Kasumi-1 (cell line): ENCODE measurements at regions not wholly inside any gene's neighbourhood (a gene's known extent, or its start where the extent isn't known, plus 50 kb on each side); places are given as distances from the start of the nearest gene placed in this dataset.

Experiments used
- DNase-seq, 2 experiments: peaks; one replicate each; lab custom pipeline; 2025; lab: John Stamatoyannopoulos, UW

- no peak for DNase-seq
These were observed 288.6 kb upstream of the SORL1-AS1 start for GRCh38 chr11:121741351-121741760.

DNA sequence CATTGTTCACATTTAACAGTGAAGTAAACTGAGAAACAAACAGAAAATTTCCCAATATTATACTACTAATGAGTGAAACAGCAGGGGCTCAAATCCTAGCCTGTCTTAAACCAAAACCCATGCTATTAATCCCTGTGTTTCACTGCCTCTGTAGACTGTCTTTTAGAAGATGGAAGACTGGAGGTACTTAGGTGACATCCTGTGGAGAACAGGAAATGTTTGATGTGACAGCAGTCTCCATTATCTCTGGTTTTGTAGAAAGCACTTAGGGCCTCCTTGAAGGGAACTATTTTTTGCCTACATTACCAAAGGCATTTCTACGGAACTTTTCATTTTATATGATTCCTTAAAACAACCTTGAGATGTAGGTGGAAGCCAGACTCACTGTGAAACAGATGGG is 288.1 kb upstream of the SORL1-AS1 start:
- no peak for DNase-seq

DNA sequence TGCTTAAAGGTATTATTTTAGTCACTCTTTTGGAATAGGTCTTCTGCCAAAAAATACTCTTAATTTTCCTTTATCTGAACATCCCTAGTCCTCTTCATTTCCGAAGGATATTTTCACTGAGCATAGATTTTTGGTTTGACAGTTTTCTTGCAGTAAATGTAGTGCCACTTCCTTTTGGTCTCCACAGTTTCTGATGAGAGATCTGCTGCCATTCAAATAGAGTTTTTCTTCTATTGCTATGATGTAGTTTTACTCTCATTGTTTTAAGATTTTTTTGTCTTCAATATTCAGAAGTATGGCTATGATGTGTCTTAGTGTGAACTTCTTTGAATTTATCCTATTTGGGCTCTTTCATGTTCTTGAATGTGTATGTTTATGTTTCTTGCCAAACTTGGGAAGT is 281.1 kb upstream of the SORL1-AS1 start:
- no peak for DNase-seq

DNA sequence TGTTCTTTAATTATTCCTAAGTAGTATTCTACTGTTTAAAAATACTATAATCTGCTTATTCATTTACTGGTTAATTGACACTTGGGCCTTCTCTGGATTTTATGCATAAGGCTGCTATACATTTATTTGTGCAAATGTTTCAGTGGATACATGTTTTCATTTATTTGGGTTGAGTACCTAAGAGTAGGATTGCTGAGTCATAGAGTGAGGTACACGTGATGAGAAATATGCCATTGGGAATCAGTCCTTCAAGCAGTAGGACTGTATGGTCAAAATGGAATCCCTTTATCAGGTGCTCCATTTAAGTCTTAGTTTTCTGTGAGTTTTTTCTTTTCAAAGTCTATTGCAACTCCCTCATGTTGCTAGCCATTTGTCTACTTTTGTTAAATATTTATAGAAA is 275.2 kb upstream of the SORL1-AS1 start:
- no peak for DNase-seq

GRCh38 chr11:121723246-121723741 is 270.5 kb upstream of the SORL1-AS1 start:
- no peak for DNase-seq

DNA sequence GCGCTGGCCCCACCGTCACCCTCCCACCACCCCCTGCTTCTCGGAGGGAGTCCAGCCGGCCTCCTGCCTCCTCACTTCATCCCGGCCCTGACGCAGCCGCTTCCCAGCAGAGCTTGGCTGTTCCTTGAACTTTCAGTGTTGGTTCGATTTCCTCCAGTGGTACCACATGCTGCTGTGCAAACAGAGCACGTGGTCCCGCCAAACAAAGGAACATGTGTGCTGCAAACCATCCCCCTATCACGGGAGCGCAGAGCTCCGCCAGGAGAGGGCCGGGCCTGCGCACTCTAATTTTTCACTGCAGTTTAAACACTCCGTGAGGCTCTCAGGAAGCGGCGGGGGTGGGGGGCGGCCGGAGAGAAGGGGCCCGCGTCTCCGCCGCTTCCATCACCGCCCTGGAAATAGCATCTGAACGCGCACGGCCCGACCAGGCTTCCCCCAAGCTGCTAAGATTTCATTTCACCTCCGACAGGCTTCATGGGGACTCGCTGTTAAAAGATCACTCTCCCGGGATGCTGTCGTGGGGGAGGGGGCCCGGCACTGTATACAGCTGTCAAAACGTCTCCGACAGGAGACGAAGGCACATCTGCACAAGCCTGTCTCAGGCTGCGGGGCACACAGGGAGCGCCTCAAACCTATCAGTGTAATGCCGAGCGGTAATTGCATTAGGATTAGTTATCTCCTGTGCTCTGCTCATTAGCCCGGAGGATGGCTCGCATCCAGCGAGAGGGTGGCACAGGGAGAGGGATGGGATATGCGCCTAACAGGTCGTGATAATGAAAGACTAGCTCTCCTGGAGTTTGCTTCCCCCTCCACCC is 269.9 kb upstream of the SORL1-AS1 start:
- no peak for DNase-seq

DNA sequence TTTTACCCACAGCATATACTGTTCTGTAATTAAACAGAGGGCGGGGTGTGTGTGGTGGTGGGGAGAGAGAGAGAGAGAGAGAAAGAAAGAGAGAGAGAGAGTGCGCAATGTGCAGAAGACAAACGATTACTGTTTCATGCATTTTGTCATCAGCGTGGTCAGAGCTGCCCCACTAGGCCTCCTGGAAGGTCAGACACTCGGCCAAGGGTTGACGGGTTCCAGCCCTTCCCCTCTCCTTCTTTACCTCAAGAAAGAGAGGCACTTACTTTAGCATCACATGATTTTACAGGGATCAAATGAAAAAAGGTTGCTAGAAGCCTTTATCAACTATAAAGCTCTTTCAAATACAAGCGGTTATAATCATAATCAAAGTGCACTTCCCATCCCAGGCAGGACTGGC is 269.2 kb upstream of the SORL1-AS1 start:
- DNase-seq = no peak

DNA sequence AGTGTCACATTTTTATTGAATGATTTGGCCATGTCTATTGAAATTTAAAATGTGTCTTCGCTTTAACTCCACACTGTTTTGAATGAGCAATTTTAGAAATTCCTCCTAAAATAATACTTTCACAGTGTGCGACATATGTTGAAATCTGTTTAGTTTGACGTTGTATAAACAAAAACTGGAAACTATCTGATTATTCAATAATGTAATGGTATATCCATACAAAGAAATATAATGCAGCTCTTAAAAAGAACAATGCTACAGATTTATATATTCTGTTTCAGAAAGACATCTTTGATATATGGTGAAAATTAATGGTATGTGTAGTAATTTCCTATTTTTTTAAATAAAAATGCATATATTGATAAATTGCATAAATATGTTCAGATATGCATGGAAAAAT is 268.7 kb upstream of the SORL1-AS1 start:
- DNase-seq = no peak

GRCh38 chr11:121717296-121717695 is 264.5 kb upstream of the SORL1-AS1 start:
- DNase-seq = no peak

DNA sequence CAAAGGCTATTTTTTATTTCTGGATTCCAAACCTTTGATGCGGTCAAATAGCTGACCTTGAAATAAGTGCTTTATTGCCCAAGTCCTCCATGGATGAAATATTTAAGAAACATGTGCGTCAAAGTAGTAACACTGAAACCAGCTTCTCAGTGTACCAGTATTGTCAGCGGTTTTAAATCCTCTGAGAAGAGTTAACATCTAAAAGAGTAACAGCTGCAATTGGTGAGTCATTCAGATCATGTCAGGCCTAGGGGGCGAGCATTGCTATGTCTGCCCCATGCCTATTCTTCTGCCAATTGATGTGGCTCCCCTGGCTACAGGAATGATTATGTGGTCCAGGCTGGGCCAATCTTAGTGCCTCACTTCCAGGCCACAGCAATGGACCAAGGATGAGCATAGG is 263.3 kb upstream of the SORL1-AS1 start:
- no peak for DNase-seq

- no peak for DNase-seq
These were observed 262.6 kb upstream of the SORL1-AS1 start for GRCh38 chr11:121715405-121715804.

DNA sequence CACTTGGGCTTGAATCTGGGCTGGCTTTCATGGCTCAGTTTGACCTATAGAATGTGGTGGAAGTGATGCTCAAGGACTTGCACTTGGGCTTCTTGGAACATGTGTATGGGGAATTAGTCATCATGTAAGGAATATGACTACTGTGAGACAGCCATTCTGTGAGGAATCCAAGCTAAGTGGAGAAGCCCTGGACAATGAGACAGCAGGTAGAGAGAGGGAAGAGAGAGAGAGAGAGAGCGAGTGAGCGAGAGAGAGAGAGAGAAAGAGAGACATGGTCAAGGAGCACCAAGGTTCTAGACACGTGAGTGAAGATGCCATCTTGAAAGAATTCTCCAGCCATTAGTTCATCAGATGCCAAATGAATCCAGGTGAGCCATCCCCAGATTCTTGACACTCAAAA is 261.6 kb upstream of the SORL1-AS1 start:
- DNase-seq = no peak

DNA sequence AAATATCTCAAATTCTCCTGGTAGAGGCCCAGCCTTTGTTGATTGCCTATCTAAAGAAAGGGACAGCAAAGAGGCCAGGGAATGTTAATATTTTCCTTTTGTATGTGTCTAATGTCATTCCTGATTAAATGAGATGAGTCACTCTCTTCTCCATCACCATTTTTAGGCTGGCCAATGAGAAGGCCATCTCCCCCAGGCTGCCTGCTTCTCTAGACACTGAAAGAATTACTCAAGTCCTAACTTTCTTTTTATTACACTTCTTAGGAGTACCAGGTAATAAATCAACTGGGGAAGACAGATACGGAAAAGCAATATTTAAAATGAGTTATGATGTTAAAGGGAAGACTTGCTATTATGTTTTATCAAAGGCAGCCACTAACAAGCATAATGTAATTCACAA is 259.2 kb upstream of the SORL1-AS1 start:
- no peak for DNase-seq

DNA sequence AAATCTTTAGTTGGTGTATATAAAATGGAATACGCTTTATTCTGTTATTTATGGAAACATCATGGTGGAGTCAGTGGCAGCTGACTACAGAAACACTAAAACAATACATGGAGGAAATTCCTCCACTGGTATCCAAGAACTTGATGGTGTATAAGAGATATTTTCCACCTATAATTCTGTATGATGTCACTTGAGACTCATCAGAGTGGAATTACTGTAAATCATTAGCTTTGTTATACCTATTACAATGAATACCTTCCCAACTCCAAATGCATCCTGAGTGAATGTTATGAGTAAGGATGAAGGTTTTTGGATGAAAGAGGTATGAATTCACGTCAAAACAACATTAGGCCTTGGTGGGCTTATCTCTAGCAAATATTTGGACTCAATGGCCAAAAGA is 258.5 kb upstream of the SORL1-AS1 start:
- DNase-seq = no peak

DNA sequence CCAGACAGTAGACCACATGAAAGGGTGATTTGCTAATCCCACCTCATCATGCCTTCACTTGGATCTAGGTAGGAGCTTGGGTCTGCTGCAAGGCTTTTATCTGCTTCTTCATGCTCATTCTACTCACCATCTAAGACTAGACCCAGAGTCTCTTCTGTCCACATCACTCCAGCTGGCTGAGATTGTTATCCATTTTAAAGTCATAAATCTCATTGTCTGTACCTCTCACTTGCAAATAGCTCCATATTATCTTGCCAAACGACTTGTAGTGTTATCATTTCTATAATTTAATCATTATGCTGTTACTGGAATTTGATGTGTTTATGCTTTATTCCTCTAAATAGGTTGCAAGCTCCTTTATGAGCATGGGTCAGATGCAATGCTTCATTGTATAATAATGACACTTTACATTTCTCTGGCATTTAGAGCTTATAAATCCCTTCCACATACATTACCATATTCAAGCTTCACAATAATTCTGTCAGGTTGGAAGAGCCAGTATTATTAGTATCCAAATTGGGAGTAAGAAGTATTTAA is 254.2 kb upstream of the SORL1-AS1 start:
- DNase-seq = no peak

DNA sequence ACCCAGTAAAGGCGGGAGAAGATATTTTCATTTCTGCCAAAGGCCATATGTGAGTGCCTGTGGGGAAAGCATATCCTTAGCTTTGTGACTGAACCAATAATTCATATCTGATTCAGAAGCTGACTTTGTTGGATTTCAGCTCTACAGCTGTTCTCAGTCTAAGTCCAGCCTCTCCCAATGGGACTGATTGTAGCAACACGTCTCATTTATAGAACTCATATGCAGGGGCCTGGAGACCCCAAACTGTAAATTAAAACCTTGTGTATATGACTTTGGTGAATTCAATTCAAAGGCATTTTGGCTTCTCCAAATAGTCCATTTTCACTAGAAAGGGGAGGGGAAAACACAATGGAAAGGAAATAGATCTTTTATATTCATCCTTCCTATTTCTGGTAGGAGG is 250.4 kb upstream of the SORL1-AS1 start:
- no peak for DNase-seq

DNA sequence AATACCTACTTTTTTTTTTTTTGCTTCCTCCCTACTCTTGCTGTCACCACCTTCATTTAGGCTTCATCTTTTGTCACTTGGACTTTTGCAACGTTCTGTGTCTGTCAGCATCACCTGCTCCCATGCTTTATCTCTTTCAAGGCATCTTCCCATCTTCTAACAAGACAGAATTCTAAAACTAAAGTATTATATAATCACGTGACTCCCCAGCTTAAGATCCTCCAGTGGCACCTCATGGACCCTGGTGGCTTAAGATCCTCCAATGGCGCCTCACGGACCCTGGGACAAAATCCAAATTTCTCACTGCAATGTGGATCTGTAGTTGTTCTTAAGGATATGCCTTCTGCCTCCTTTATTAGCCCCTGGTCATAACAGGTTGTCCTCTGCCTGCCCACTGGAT is 248.2 kb upstream of the SORL1-AS1 start:
- DNase-seq = no peak

- DNase-seq = no peak
These were observed 247.0 kb upstream of the SORL1-AS1 start for GRCh38 chr11:121699801-121700200.

- no peak for DNase-seq
These were observed 244.3 kb upstream of the SORL1-AS1 start for GRCh38 chr11:121696931-121697670.

DNA sequence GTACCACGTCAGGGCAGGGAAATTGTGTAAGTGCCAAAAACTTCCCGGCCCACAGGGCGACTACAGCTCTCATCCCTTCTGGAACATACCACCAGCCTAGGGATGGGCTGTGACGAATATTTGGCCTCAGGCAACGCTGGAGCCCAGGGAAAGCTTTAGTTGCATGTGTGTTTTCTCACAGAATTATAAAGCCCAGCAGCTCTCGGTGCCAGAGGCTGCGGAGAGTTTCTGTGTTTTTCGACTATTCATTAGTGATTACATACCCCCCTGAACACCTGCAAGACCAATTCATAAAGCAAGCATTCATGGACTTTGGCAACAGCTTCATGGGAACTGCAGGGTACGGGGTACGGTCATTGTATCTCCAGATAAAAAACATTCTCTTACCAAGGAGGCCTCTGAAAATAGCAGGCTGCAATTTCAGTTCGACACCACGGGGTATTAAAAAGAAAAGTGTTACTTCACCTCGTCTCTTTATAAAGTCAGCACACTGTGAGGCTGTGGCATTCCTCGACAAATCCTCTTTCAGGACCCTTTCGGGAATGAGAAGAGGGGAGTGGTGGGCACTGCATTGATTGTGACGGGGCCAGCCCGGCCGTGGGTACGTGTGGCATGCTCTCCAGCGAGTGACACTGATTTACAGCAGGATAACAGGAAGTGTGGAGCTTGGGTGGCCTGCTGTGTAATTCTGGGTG is 243.6 kb upstream of the SORL1-AS1 start:
- no peak for DNase-seq

- no peak for DNase-seq
These were observed 239.5 kb upstream of the SORL1-AS1 start for GRCh38 chr11:121692236-121692635.

DNA sequence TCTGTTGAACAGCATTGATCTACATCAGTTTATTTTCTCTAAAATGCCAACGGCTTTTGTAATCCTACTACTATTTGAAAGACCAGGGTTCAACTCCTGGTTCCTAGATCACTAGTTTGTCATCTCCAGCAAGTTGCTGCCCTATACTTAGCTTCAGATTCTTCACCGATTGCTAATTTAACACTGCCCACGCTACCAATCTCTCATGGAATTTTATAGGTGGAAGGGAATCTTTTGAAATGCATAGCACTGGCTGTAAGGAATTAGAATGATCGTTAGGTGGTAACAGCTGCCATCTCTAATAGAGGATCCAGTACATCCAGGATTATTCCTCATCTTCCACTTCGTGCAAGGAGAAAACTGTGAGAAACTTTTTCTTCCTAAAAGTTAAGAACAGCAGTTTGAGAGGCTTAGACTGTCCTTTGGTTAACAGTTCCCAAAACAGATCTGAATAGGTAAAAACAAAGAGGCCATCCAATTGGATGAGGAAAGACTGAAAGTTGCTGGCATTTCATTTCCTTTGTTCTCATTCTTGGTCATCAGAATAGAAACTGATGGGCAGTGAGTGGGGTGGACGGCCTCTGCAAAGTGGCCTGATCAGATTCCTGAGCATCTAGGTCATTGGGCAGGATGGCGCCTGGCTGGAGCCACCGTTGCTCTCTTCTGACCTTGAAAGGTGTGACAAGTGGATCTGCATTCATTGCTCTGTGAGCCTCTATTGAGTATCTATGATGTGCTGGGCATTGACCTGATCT is 236.3 kb upstream of the SORL1-AS1 start:
- DNase-seq = no peak
